ENCODE measurements at regions not wholly inside any gene's neighbourhood (a gene's known extent, or its start where the extent isn't known, plus 50 kb on each side); places are given as distances from the start of the nearest gene placed in this dataset.

- DNase-seq (ENCODE audit: low read depth, low spot score): no peak
- H3K36me3 Mint-ChIP-seq (ENCODE audit: low read depth): no peaks in the 10 kb centered on the region
- no peaks in the 10 kb centered on the region for H3K9me3 Mint-ChIP-seq
- peaks cover 33% of the 10 kb centered on the region for H3K4me1 Mint-ChIP-seq
- H3K27me3 Mint-ChIP-seq (ENCODE audit: low read depth): no peaks in the 10 kb centered on the region
- no peak overlapping the region for H3K4me3 Mint-ChIP-seq
- no peak for TF ChIP-seq CTCF (conservative IDR thresholded peaks at IDR 0.05)
- H3K27ac Mint-ChIP-seq (ENCODE audit: unreplicated experiment): no peak overlapping the region
Measured at GRCh38 chr11:123257370-123257769, 62.3 kb upstream of the CLMP start.

- no peak for TF ChIP-seq CTCF (conservative IDR thresholded peaks at IDR 0.05)
- peak; percentile 29 for DNase-seq (ENCODE audit: low read depth, low spot score)
- Mint-ChIP-seq H3K4me3 (peak overlapping the region; percentile 20), H3K36me3 (ENCODE audit: low read depth) (no peaks in the 10 kb centered on the region), H3K27me3 (ENCODE audit: low read depth) (no peaks in the 10 kb centered on the region), H3K9me3 (no peaks in the 10 kb centered on the region), H3K4me1 (peaks cover 24% of the 10 kb centered on the region), H3K27ac (ENCODE audit: unreplicated experiment) (peak overlapping the region; percentile 23)
Measured at GRCh38 chr11:123255909-123256308, 60.9 kb upstream of the CLMP start.

GRCh38 chr11:123254357-123254756 is 59.3 kb upstream of the CLMP start:
- no peak for DNase-seq (ENCODE audit: low read depth, low spot score)

GRCh38 chr11:123253911-123254310 is 58.9 kb upstream of the CLMP start:
- Mint-ChIP-seq H3K27ac (ENCODE audit: unreplicated experiment) (no peak overlapping the region), H3K36me3 (ENCODE audit: low read depth) (no peaks in the 10 kb centered on the region), H3K4me1 (peaks cover 27% of the 10 kb centered on the region), H3K4me3 (no peak overlapping the region), H3K27me3 (ENCODE audit: low read depth) (peaks cover 2% of the 10 kb centered on the region), H3K9me3 (no peaks in the 10 kb centered on the region)
- no peak for TF ChIP-seq CTCF (conservative IDR thresholded peaks at IDR 0.05)
- DNase-seq (ENCODE audit: low read depth, low spot score): no peak

More at GRCh38 chr11:123254357-123254756, 59.3 kb upstream of the CLMP start:
- Mint-ChIP-seq H3K36me3 (ENCODE audit: low read depth) (no peaks in the 10 kb centered on the region), H3K27me3 (ENCODE audit: low read depth) (peaks cover 2% of the 10 kb centered on the region), H3K4me3 (no peak overlapping the region), H3K4me1 (peaks cover 27% of the 10 kb centered on the region), H3K27ac (ENCODE audit: unreplicated experiment) (no peak overlapping the region), H3K9me3 (no peaks in the 10 kb centered on the region)
- no peak for TF ChIP-seq CTCF (conservative IDR thresholded peaks at IDR 0.05)

- H3K9me3 Mint-ChIP-seq: no peaks in the 10 kb centered on the region
- no peak overlapping the region for H3K27ac Mint-ChIP-seq (ENCODE audit: unreplicated experiment)
- H3K27me3 Mint-ChIP-seq (ENCODE audit: low read depth): peaks cover 2% of the 10 kb centered on the region
- no peak for TF ChIP-seq CTCF (conservative IDR thresholded peaks at IDR 0.05)
- DNase-seq (ENCODE audit: low read depth, low spot score): no peak
- H3K4me3 Mint-ChIP-seq: no peak overlapping the region
- H3K4me1 Mint-ChIP-seq: peaks cover 30% of the 10 kb centered on the region
- no peaks in the 10 kb centered on the region for H3K36me3 Mint-ChIP-seq (ENCODE audit: low read depth)
Measured at GRCh38 chr11:123253223-123253622, 58.2 kb upstream of the CLMP start.
